ENCODE measurements at regions not wholly inside any gene's neighbourhood (a gene's known extent, or its start where the extent isn't known, plus 50 kb on each side); places are given as distances from the start of the nearest gene placed in this dataset.
A peak's percentile ranks its signal among the peaks of the same experiment; 100 is the strongest.

DNA sequence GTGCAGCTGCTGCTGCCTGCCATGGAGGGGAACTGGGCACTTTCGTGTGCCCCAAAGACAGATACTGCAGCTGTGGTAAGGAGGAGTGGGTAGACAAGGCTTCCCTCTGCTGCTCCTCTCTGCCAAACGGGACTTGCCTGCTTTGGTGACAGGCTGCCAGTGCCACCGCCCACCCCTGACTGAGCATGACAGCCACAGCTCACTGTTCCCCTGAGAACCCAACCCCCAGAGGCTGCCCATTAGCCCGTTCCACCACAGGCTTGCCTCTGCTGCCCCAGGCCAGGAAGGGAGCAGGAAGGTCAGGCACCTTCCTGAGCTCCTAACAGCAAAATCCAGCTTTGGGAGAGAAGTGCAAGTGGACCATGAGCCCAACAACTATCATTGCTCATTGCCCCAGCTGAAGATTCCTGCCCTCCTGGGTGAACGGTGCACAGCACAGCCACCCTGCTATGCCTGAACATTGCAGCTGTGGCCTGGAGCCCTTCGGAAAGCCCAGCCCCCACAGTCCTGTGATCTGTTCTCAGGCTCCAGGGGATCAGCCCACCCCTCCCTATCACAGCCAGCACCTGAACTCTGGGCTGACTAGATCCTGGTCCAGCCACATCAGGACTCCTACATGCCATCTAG lies 58.7 kb upstream of the ANTXRL start:
- DNase-seq, result no peak

DNA sequence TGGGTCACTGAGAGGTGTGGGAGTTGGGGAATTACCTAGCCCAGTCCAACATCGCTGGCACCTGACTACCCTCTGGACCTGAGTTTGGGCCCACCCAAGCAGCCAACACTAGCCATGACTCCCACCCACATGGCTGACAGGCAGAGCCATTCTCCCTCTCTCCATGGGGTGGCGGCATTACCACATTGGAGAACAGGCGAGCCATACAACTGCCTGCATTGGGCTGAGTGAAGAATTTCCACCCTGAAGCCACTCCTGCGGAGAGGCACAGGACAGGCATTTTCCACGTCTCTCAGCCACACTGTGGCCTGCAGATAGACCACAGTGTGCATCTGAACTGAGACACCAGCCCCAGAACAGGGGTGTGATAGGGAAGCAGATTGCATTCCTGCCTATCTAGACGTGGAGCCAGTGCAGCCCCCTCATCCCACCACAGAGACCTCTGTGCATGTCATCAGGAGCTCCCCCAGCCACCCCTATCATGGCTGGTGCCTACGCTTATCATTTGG lies 58.2 kb upstream of the ANTXRL start:
- DNase-seq, result peak; percentile 68

DNA sequence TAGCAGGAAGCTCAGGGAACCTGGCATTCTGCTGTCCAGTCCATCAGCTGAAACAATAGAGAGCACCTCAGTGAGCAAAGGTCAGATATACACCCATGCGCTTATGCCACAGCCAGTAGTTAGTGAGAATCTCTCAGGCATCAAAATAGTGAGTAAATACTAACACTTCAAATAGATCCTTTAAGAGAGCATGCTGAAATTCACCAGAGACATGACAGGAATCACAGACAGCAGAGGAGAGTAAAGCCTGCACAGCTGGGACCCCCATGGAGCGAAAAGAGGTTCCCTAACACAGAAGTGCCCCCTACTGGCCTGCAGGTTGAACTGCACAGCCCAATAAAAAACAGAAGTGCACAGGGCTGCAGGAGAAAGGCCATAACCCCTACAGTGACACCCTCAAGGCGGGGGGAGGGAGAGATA lies 57.6 kb upstream of the ANTXRL start:
- DNase-seq, result no peak

DNA sequence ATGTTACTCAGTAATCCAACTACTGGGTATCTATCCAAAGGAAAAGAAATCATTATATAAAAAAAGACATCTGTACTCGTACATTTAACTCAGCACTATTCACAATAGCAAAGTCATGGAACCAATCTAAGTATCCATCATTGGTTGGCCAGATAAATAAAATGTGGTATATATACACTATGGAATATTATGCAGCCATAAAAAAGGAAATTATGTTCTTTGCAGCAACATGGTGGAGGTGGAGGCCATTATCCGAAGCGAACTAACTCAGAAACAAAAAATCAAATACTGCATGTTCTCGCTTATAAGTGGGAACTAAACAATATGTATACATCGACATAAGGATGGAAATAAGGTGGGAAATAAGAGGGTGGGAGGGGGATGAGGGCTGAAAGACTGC lies 56.2 kb upstream of the ANTXRL start:
- no peak for DNase-seq

DNA sequence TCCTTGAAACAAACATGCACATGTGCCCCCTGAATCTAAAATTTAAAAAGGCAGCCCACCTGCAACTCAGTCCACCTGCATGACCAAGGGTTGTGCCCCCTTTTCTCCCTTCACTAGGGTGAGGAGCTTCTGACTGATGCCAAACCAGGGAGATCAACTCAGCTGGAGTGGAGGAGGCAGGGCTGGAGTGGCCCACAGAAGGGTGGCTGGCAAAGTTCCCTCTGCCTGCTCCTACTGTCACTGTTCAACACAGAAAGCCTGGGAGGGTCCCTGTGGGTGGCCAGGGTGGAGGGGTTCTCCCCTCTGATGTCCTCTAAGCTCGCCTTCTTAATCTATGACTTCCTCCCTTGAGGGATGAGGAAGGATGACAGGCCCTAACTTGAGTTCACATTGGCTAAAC lies 55.7 kb upstream of the ANTXRL start:
- no peak for DNase-seq

DNA sequence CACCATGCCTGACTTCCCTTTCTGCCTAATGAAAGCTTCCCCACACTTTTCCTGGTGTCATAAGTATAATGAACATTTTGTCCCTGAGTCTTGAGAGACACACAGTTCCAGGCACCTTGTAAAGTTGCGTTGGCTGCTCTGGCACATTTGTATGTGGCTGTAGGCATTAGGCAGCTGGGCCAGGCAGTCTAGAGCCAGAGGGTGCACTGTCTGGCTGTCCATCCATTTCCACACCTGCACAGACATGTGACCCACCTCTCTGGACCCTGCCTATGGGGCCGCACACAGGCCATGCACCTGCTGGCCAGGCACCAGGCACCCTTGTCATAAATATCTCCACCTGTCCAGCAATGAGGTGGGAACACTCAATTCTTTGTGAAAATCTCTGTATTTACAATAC lies 54.7 kb upstream of the ANTXRL start:
- no peak for DNase-seq

DNA sequence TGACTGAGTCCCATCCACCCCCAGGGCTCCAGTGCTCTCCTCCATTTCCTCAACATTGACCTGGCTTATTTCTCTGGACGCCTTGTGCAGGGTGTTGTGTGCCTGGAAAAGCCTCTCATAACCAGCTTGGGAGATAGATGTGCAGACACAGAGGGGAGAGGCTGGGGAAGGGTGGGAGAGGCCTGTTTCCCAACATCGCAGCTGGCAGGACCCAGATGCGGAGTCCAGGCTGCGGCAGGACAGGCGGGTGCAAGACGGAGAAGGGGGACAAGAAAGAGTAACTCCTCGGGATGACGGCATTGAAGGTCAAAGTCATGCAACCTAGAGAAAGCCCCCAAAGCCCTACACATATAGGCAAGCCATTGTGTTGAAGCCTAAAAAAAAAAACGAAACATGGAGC lies 54.1 kb upstream of the ANTXRL start:
- DNase-seq, result no peak

DNA sequence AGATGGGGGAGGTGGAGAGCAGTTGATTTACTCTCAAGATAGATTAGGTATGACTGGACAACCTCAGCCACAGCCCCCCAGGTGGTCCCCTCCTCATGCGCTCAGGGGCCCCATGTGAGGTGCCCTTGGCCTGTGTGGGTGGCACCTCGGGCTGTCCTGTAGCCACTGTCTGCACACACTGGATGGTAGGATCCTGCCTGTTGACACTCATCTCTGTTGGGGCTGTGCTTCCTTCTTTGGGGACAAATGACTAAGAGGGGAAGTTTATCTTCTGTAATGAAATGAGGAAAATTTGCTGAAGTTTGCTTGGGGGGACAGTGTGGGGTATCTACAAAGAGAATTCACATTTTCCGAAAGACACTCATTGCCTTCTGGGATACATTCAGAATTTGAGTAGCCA lies 53.6 kb upstream of the ANTXRL start:
- DNase-seq, result no peak

DNA sequence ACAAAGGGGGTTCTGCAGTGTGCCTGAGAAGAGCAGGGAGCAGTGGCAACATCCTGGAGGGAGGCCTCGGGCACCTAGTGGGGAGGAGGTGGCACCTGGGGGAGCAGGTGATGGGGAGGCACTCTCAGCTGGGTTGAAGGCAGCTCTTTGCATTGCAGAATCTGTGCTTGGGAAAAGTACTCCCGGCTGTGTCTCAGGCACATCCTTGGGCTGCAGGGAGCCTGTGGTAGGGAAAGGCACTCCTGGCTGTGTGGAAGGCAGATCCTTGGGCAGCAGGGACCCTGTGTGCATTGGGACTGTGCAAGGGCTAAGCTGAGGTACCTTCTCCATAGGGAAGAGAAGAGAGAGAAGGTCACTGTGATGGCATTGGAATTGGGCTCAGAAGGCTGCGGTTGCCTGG lies 52.8 kb upstream of the ANTXRL start:
- DNase-seq, result no peak

DNA sequence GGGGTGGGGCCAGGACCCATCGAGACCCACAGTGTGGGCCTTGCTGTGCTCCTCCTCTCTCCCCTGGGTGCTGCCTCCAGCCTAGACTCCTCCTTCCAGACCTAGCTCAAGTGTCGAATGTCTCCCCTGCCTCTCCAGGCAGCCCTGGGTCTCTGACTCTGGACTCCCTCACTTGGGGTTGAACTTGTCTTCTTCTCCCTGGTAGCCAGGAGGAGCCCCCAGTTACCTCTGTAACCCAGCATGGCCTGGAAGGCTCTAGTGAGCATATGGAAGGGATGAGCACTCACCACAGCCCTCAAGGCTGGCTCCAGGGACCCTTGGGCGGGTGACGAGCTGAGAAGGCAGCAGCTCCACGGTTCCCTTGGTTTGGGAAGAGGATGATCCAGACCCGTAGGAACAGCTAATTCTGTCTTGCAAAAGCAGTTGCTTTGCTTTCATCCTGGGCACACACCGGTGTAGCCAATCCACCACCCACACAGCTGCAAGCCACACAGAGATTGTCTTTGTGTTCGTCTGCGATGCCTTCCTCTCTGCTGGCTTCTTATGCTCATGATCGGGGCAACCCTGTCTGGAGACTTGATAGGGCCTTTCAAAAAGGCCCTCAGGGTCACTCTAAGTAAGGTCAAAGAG lies 52.3 kb upstream of the ANTXRL start:
- no peak for DNase-seq

DNA sequence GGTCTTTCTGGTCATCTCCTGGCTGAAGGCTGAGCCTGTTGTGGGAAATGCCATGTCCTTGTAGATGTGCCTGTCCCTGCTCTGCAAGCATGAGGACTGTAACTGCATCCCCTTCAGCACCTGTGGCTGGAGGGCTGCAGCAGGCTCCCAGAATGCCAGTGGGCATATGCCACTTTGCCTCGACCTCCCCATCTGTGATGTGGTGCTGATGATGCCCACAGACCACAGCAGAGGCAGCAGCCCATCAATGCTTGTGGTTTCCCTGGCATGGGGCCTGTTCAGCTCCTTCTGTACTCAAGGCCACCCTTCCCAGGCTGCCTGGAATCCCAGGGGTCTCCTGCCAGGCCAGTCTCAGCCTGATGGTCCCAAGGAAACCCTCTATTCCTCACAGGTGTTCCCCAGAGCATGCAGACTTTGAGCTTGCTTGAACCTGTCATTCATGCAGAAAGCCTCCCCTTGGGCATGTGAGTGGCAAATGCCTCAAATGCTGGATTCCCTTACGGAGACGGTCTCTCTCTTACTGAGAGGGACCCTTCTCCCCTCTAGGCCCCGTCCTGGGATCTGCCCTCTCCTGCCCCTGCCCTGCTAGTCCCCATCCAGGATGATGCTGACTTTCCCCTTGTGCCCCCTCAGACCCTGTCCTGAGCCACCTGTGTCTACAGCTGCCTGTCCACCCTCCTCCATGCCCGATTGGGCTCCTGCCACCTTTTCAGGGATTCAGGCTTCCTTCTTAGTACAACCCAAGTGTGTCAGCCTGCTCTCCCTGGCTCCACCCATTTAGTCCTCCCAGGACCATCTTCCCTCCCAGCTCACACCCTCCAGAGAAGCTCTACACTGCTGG lies 50.9 kb upstream of the ANTXRL start:
- no peak for DNase-seq

DNA sequence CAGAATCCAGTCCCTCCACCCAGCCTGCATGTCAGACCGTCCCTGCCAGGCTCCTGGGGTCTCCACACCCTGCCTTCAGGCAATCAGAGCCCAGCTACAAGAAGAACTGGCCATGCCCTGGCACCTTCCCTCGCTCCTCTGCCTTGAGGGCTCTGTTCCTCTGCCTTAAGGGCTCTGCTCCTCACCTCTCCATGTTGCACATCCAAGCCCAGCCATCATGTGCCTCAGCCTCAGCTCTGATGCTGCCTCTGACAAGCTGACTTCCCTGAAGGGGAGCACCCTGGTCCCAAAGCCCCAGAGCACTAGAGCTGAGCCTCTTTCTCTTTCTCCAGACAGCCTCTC lies 50.3 kb upstream of the ANTXRL start:
- DNase-seq, result no peak

DNA sequence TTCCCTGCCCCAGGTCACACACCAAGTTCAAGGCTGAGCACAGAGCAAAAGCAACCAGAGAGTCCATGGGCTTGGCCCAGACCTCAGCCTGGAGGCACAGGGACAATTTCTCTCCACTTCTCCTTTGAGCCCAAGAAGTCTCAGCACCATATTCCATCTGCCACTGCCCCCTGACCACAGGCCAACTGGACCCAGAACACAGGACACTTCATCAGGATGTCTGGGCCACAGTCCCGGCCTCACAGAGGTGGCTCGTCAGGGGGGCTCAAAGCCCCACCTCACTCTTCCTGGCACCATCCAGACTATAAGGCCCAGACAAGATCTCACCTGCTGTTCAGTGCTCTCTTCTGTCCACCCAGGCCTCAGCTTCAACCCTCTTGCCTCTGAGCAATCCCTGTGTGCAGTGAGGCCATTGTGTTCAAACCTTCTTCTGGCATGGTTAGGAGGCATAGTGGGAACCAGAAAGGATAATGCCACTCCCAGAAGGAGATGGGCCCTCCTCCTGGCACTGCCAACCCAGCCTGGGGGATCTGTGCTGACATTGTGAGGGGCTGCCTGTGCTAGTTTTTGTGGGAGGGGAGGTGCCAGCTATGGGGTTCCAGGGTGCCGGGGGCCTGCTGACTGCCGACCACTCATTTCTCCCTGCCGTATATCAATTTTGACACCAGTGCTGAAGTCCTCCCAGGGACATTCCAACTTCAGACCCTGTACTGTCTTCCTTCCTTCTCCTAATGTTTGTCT lies 49.7 kb upstream of the ANTXRL start:
- no peak for DNase-seq
